Liver (tissue), 3 donors: ENCODE measurements at regions not wholly inside any gene's neighbourhood (a gene's known extent, or its start where the extent isn't known, plus 50 kb on each side); places are given as distances from the start of the nearest gene placed in this dataset.

ENCODE experiments used
- HNF4G ChIP-seq: IDR thresholded peaks from 2 replicates; pipeline ENCODE4 v1.6.1; 2016; ENCODE audit warnings: antibody characterized with exemption
- NR2F2 ChIP-seq: IDR thresholded peaks from 2 replicates; pipeline ENCODE4 v1.6.1; 2016; ENCODE audit warnings: antibody characterized with exemption
- RAD21 ChIP-seq, 2 donors: IDR thresholded peaks; 2 replicates each; pipeline ENCODE4 v1.6.1; 2016; ENCODE audit warnings: antibody characterized with exemption in 2 of 2, mild to moderate bottlenecking in 2 of 2
- RXRA ChIP-seq, 2 donors: IDR thresholded peaks; 2 replicates each; pipeline ENCODE4 v1.6.1; 2017 to 2018; ENCODE audit warnings: antibody characterized with exemption in 2 of 2, mild to moderate bottlenecking in 1 of 2
- TAF1 ChIP-seq: conservative IDR thresholded peaks from 2 replicates; pipeline ENCODE4 v1.6.1; 2016; ENCODE audit warnings: antibody characterized with exemption, mild to moderate bottlenecking
- YY1 ChIP-seq: IDR thresholded peaks from 2 replicates; pipeline ENCODE4 v1.6.1; 2016; ENCODE audit warnings: antibody characterized with exemption, mild to moderate bottlenecking
- TF ChIP-seq, protein P1 (sequence below): IDR thresholded peaks from 2 replicates; pipeline ENCODE4 v1.6.1; 2016; ENCODE audit warnings: antibody characterized with exemption, mild to moderate bottlenecking
- TF ChIP-seq, protein P2 (sequence below): fragments of 150-350 bp; IDR thresholded peaks from 2 replicates; pipeline ENCODE4 v1.5.1; 2017; ENCODE audit warnings: improper control_type of control experiment, low read depth, low read length; ENCODE audit not compliant: missing input control
- TF ChIP-seq, protein P3 (sequence below): IDR thresholded peaks from 2 replicates; pipeline ENCODE4 v1.6.1; 2016; ENCODE audit warnings: antibody characterized with exemption
- TF ChIP-seq, protein P4 (sequence below): IDR thresholded peaks from 2 replicates; pipeline ENCODE4 v1.6.1; 2016; ENCODE audit warnings: antibody characterized with exemption
- TF ChIP-seq, protein P5 (sequence below): IDR thresholded peaks from 2 replicates; pipeline ENCODE4 v1.6.1; 2016; ENCODE audit warnings: antibody characterized with exemption
- donor health status: healthy.
- donor health status: healthy.

DNA sequence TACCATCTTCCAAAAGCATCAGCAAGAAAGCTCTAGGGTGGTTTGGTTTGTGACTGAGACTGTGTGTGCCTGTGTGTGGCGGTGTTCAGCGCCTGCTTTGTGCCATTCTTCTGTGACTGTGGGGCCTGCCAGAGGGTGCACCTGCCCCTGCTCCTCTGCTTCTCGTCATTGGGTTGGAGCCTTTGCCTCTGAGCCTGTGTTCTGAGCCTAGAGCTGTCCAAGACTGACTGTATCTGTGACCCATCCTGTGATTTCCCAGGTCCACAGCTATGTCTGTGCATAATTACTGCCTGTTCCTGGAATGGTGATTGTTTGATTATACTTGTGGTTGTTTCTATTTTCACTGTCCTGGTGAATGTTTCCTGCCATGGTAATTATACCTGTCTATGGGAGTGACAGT is 57.1 kb upstream of the KLHL29 start:
- TF ChIP-seq, protein P1, sequence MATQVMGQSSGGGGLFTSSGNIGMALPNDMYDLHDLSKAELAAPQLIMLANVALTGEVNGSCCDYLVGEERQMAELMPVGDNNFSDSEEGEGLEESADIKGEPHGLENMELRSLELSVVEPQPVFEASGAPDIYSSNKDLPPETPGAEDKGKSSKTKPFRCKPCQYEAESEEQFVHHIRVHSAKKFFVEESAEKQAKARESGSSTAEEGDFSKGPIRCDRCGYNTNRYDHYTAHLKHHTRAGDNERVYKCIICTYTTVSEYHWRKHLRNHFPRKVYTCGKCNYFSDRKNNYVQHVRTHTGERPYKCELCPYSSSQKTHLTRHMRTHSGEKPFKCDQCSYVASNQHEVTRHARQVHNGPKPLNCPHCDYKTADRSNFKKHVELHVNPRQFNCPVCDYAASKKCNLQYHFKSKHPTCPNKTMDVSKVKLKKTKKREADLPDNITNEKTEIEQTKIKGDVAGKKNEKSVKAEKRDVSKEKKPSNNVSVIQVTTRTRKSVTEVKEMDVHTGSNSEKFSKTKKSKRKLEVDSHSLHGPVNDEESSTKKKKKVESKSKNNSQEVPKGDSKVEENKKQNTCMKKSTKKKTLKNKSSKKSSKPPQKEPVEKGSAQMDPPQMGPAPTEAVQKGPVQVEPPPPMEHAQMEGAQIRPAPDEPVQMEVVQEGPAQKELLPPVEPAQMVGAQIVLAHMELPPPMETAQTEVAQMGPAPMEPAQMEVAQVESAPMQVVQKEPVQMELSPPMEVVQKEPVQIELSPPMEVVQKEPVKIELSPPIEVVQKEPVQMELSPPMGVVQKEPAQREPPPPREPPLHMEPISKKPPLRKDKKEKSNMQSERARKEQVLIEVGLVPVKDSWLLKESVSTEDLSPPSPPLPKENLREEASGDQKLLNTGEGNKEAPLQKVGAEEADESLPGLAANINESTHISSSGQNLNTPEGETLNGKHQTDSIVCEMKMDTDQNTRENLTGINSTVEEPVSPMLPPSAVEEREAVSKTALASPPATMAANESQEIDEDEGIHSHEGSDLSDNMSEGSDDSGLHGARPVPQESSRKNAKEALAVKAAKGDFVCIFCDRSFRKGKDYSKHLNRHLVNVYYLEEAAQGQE, result no peak
- TF ChIP-seq RXRA (IDR thresholded peaks at IDR 0.05), result no peak
- TF ChIP-seq, protein P2, sequence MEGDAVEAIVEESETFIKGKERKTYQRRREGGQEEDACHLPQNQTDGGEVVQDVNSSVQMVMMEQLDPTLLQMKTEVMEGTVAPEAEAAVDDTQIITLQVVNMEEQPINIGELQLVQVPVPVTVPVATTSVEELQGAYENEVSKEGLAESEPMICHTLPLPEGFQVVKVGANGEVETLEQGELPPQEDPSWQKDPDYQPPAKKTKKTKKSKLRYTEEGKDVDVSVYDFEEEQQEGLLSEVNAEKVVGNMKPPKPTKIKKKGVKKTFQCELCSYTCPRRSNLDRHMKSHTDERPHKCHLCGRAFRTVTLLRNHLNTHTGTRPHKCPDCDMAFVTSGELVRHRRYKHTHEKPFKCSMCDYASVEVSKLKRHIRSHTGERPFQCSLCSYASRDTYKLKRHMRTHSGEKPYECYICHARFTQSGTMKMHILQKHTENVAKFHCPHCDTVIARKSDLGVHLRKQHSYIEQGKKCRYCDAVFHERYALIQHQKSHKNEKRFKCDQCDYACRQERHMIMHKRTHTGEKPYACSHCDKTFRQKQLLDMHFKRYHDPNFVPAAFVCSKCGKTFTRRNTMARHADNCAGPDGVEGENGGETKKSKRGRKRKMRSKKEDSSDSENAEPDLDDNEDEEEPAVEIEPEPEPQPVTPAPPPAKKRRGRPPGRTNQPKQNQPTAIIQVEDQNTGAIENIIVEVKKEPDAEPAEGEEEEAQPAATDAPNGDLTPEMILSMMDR, result no peak
- TF ChIP-seq, protein P3, sequence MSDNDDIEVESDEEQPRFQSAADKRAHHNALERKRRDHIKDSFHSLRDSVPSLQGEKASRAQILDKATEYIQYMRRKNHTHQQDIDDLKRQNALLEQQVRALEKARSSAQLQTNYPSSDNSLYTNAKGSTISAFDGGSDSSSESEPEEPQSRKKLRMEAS, result no peak
- no peak for TF ChIP-seq TAF1
- TF ChIP-seq, protein P4, sequence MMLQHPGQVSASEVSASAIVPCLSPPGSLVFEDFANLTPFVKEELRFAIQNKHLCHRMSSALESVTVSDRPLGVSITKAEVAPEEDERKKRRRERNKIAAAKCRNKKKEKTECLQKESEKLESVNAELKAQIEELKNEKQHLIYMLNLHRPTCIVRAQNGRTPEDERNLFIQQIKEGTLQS, result no peak
- TF ChIP-seq, protein P5, sequence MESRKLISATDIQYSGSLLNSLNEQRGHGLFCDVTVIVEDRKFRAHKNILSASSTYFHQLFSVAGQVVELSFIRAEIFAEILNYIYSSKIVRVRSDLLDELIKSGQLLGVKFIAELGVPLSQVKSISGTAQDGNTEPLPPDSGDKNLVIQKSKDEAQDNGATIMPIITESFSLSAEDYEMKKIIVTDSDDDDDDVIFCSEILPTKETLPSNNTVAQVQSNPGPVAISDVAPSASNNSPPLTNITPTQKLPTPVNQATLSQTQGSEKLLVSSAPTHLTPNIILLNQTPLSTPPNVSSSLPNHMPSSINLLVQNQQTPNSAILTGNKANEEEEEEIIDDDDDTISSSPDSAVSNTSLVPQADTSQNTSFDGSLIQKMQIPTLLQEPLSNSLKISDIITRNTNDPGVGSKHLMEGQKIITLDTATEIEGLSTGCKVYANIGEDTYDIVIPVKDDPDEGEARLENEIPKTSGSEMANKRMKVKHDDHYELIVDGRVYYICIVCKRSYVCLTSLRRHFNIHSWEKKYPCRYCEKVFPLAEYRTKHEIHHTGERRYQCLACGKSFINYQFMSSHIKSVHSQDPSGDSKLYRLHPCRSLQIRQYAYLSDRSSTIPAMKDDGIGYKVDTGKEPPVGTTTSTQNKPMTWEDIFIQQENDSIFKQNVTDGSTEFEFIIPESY, result no peak
- TF ChIP-seq NR2F2, result no peak
- no peak for TF ChIP-seq RAD21 (IDR thresholded peaks at IDR 0.05)
- no peak for TF ChIP-seq YY1
- TF ChIP-seq HNF4G, result no peak
